Esophagus squamous epithelium (tissue), 5 donors: ENCODE measurements at regions not wholly inside any gene's neighbourhood (a gene's known extent, or its start where the extent isn't known, plus 50 kb on each side); places are given as distances from the start of the nearest gene placed in this dataset.

Source experiments
- DNase-seq: peaks from one replicate; lab custom pipeline; 2025; lab: John Stamatoyannopoulos, UW
- H3K27ac ChIP-seq, 4 donors: fragments of 200-600 bp; sonication (generic); one replicate each; pipeline ENCODE4 v1.5.1; 2016 to 2019; ENCODE audit warnings: mild to moderate bottlenecking in 1 of 4
- H3K27me3 ChIP-seq, 4 donors: fragments of 200-600 bp; sonication (generic); 1 replicate in 3 of 4; 2 replicates in 1 of 4; pipeline versions ENCODE4 v1.5.1 to v1.6.0; 2017 to 2021; ENCODE audit warnings: antibody characterized with exemption in 1 of 4
- H3K36me3 ChIP-seq, 3 donors: fragments of 200-600 bp; sonication (generic); one replicate each; pipeline ENCODE4 v1.5.1; 2016 to 2019
- H3K4me1 ChIP-seq, 3 donors: fragments of 200-600 bp; sonication (generic); one replicate each; pipeline ENCODE4 v1.5.1; 2017 to 2019
- H3K4me3 ChIP-seq, 4 donors: fragments of 200-600 bp; sonication (generic); 1 replicate in 3 of 4; 2 replicates in 1 of 4; pipeline ENCODE4 v1.5.1; 2016 to 2019; ENCODE audit warnings: mild to moderate bottlenecking in 2 of 4, moderate library complexity in 1 of 4
- H3K9me3 ChIP-seq, 3 donors: fragments of 200-600 bp; sonication (generic); one replicate each; pipeline ENCODE4 v1.5.1; 2016 to 2019
- CTCF ChIP-seq, 6 experiments: fragments of 450-650 bp in 4 of 6; fragments of 200-600 bp in 2 of 6; sonication (generic) in 2 of 6; IDR thresholded peaks; one replicate each; pipeline ENCODE4 v1.5.1; 2016 to 2019; ENCODE audit warnings: antibody characterized with exemption in 6 of 6, mild to moderate bottlenecking in 4 of 6, moderate library complexity in 4 of 6
- POLR2A ChIP-seq, 4 donors: fragments of 450-650 bp; IDR thresholded peaks; one replicate each; pipeline ENCODE4 v1.6.1; 2017; ENCODE audit warnings: antibody characterized with exemption in 4 of 4, mild to moderate bottlenecking in 4 of 4, moderate library complexity in 3 of 4
- WGBS, 2 donors: methylation state at CpG; one replicate each; pipeline ENCODE4 v1.1.5; 2018; 5-methylcytosine and 5-hydroxymethylcytosine counted together
- intact Hi-C: fragments of 100-400 bp; cut with DNase I; formaldehyde crosslinking; loops from one replicate; pipeline ENCODE4 v1.15.0; 2022
- donor health status: DM: yes; HTN: yes; CAD: no.

- H3K4me3 ChIP-seq = no peak overlapping the region
- no peak overlapping the region for H3K27ac ChIP-seq
- H3K4me1 ChIP-seq = peaks cover 0 to 9% (median 0%) of the 10 kb centered on the region in 3 donors
- TF ChIP-seq CTCF (IDR thresholded peaks at IDR 0.05) = no peak
- TF ChIP-seq POLR2A (IDR thresholded peaks at IDR 0.05) = no peak
- peaks cover 0 to 25% (median 0%) of the 10 kb centered on the region in 4 donors for H3K27me3 ChIP-seq
- H3K9me3 ChIP-seq = no peaks in the 10 kb centered on the region
- 91% methylated on average over 7 of the region's 7 CpGs for WGBS, 2 donors
- H3K36me3 ChIP-seq = no peaks in the 10 kb centered on the region
- intact Hi-C loops = loop anchor here (10.0 kb wide), 1 partner anchor 317 kb away; the partner anchor contains the start of gene GADD45G
- DNase-seq = no peak
Observed at GRCh38 chr9:89922099-89922498, 317.3 kb downstream of the GADD45G start.

- Histone ChIP-seq H3K36me3 (no peaks in the 10 kb centered on the region), H3K9me3 (no peaks in the 10 kb centered on the region), H3K27ac (no peak overlapping the region), H3K4me1 (peaks cover 0 to 11% (median 0%) of the 10 kb centered on the region in 3 donors), H3K27me3 (peaks cover 0 to 25% (median 0%) of the 10 kb centered on the region in 4 donors), H3K4me3 (no peak overlapping the region)
- no peak for TF ChIP-seq CTCF (IDR thresholded peaks at IDR 0.05)
- TF ChIP-seq POLR2A (IDR thresholded peaks at IDR 0.05) = no peak
- intact Hi-C loops = loop anchor here (10.0 kb wide), 1 partner anchor 318 kb away; the partner anchor contains the start of gene GADD45G
- WGBS, 2 donors = 91 to 94% methylated on average over 7 of the region's 7 CpGs
- no peak for DNase-seq
Observed at GRCh38 chr9:89923174-89923573, 318.4 kb downstream of the GADD45G start.

GRCh38 chr9:89923961-89924504 lies 319.2 kb downstream of the GADD45G start:
- H3K9me3 ChIP-seq = no peaks in the 10 kb centered on the region
- no peak overlapping the region for H3K27ac ChIP-seq
- no peak for DNase-seq
- no peak overlapping the region for H3K4me3 ChIP-seq
- WGBS, 2 donors = 36 to 53% methylated on average over 12 of the region's 12 CpGs
- H3K27me3 ChIP-seq = peaks cover 0 to 19% (median 0%) of the 10 kb centered on the region in 4 donors
- TF ChIP-seq POLR2A (IDR thresholded peaks at IDR 0.05) (no peak), CTCF (IDR thresholded peaks at IDR 0.05) (peak in 3 of 6 experiments; percentile 5 to 22 (median 10))
- peaks cover 0 to 12% (median 0%) of the 10 kb centered on the region in 3 donors for H3K4me1 ChIP-seq
- intact Hi-C loops = loop anchor here (10.0 kb wide), 1 partner anchor 319 kb away; the partner anchor contains the start of gene GADD45G
- H3K36me3 ChIP-seq = no peaks in the 10 kb centered on the region

- 95 to 100% methylated on average over 1 to 2 of the region's 2 CpGs for WGBS, 2 donors
- intact Hi-C loops = loop anchor here (10.0 kb wide), 1 partner anchor 320 kb away; the partner anchor contains the start of gene GADD45G
- TF ChIP-seq POLR2A (IDR thresholded peaks at IDR 0.05) (no peak), CTCF (IDR thresholded peaks at IDR 0.05) (no peak)
Observed at GRCh38 chr9:89924611-89925010, 319.8 kb downstream of the GADD45G start.

GRCh38 chr9:89926167-89926566 lies 321.4 kb downstream of the GADD45G start:
- Histone ChIP-seq H3K27me3 (peaks cover 0 to 15% (median 0%) of the 10 kb centered on the region in 4 donors), H3K4me3 (no peak overlapping the region), H3K4me1 (peaks cover 0 to 26% (median 8%) of the 10 kb centered on the region in 3 donors), H3K36me3 (no peaks in the 10 kb centered on the region), H3K27ac (no peak overlapping the region), H3K9me3 (no peaks in the 10 kb centered on the region)
- intact Hi-C loops = loop anchor here (10.0 kb wide), 1 partner anchor 321 kb away; the partner anchor contains the start of gene GADD45G
- no peak for TF ChIP-seq CTCF (IDR thresholded peaks at IDR 0.05)
- no peak for TF ChIP-seq POLR2A (IDR thresholded peaks at IDR 0.05)
- WGBS, 2 donors = 62 to 70% methylated on average over 5 of the region's 5 CpGs
- no peak for DNase-seq

More at GRCh38 chr9:89924611-89925010, 319.8 kb downstream of the GADD45G start:
- no peak overlapping the region for H3K27ac ChIP-seq
- no peak for DNase-seq
- H3K36me3 ChIP-seq = no peaks in the 10 kb centered on the region
- no peaks in the 10 kb centered on the region for H3K9me3 ChIP-seq
- peaks cover 0 to 19% (median 0%) of the 10 kb centered on the region in 4 donors for H3K27me3 ChIP-seq
- H3K4me3 ChIP-seq = no peak overlapping the region
- H3K4me1 ChIP-seq = peaks cover 0 to 17% (median 4%) of the 10 kb centered on the region in 3 donors
